OCI-LY1 (cell line): ENCODE measurements at regions not wholly inside any gene's neighbourhood (a gene's known extent, or its start where the extent isn't known, plus 50 kb on each side); places are given as distances from the start of the nearest gene placed in this dataset.
A peak's percentile ranks its signal among the peaks of the same experiment; 100 is the strongest.

Experiments used
- H2AFZ ChIP-seq: fragments of 200-600 bp; sonication (generic), shearing (Covaris generic); 2 replicates; pipeline ENCODE4 v1.6.0; 2014; ENCODE audit warnings: antibody characterized with exemption, mild to moderate bottlenecking, low read length
- H3F3A ChIP-seq: fragments of 200-600 bp; sonication (generic), shearing (Covaris generic); 2 replicates; pipeline ENCODE4 v1.6.0; 2014; ENCODE audit warnings: mild to moderate bottlenecking, antibody characterized with exemption, low read length, moderate library complexity; ENCODE audit not compliant: insufficient read depth
- H3K27ac ChIP-seq: fragments of 200-600 bp; sonication (generic); 2 replicates; pipeline ENCODE4 v1.5.1; 2014; ENCODE audit warnings: low read length, mixed run types, mild to moderate bottlenecking, low read depth; ENCODE audit not compliant: poor library complexity, severe bottlenecking
- H3K27me3 ChIP-seq: fragments of 200-600 bp; sonication (generic); 2 replicates; pipeline ENCODE4 v1.6.0; 2014; ENCODE audit warnings: antibody characterized with exemption, mild to moderate bottlenecking, low read length, moderate library complexity; ENCODE audit not compliant: insufficient read depth
- H3K36me3 ChIP-seq: fragments of 200-600 bp; sonication (generic); 2 replicates; pipeline ENCODE4 v1.6.1; 2014; ENCODE audit warnings: mild to moderate bottlenecking, antibody characterized with exemption, low read length, moderate library complexity, mixed read lengths; ENCODE audit not compliant: insufficient read depth
- H3K4me1 ChIP-seq: fragments of 200-600 bp; sonication (generic); 2 replicates; pipeline ENCODE4 v1.5.1; 2014; ENCODE audit warnings: mild to moderate bottlenecking, low read length, moderate library complexity; ENCODE audit not compliant: insufficient read depth, severe bottlenecking
- H3K4me2 ChIP-seq: fragments of 200-600 bp; sonication (generic), shearing (Covaris generic); 2 replicates; pipeline ENCODE4 v1.6.1; 2014; ENCODE audit warnings: low read length
- H3K4me3 ChIP-seq: fragments of 200-600 bp; sonication (generic); 2 replicates; pipeline ENCODE4 v1.5.1; 2014; ENCODE audit warnings: low read length, low read depth, mild to moderate bottlenecking, mixed read lengths; ENCODE audit not compliant: poor library complexity, severe bottlenecking
- H3K79me2 ChIP-seq: fragments of 200-600 bp; shearing (Covaris generic); 2 replicates; pipeline ENCODE4 v1.6.1; 2016; ENCODE audit warnings: mixed run types, low read length, mixed read lengths; ENCODE audit not compliant: insufficient read depth
- H3K9ac ChIP-seq: fragments of 200-600 bp; sonication (generic), shearing (Covaris generic); 2 replicates; pipeline ENCODE4 v1.6.1; 2014; ENCODE audit warnings: mild to moderate bottlenecking, low read length, mixed read lengths
- H3K9me2 ChIP-seq: fragments of 200-600 bp; sonication (generic), shearing (Covaris generic); 2 replicates; pipeline ENCODE4 v1.6.1; 2014; ENCODE audit warnings: low read depth, mild to moderate bottlenecking, low read length, mixed read lengths
- H3K9me3 ChIP-seq: fragments of 200-600 bp; shearing (Covaris generic); 2 replicates; pipeline ENCODE4 v1.6.1; 2014; ENCODE audit warnings: low read length, mixed read lengths
- H4K20me1 ChIP-seq: fragments of 200-600 bp; sonication (generic), shearing (Covaris generic); 2 replicates; pipeline ENCODE4 v1.6.0; 2016; ENCODE audit warnings: mild to moderate bottlenecking, low read length; ENCODE audit not compliant: insufficient read depth
- EZH2 ChIP-seq: fragments of 200-600 bp; sonication (generic), shearing (Covaris generic); IDR thresholded peaks from 2 replicates; pipeline ENCODE4 v1.8.0; 2017; ENCODE audit warnings: borderline replicate concordance, mixed run types, mild to moderate bottlenecking, antibody characterized with exemption, low read length, moderate library complexity, mixed read lengths
- TF ChIP-seq, protein P1 (sequence below): fragments of 200-600 bp; sonication (generic), shearing (Covaris generic); IDR thresholded peaks from 2 replicates; pipeline ENCODE4 v1.5.1; 2017; ENCODE audit warnings: mild to moderate bottlenecking, antibody characterized with exemption, low read length, moderate library complexity, mixed read lengths

DNA sequence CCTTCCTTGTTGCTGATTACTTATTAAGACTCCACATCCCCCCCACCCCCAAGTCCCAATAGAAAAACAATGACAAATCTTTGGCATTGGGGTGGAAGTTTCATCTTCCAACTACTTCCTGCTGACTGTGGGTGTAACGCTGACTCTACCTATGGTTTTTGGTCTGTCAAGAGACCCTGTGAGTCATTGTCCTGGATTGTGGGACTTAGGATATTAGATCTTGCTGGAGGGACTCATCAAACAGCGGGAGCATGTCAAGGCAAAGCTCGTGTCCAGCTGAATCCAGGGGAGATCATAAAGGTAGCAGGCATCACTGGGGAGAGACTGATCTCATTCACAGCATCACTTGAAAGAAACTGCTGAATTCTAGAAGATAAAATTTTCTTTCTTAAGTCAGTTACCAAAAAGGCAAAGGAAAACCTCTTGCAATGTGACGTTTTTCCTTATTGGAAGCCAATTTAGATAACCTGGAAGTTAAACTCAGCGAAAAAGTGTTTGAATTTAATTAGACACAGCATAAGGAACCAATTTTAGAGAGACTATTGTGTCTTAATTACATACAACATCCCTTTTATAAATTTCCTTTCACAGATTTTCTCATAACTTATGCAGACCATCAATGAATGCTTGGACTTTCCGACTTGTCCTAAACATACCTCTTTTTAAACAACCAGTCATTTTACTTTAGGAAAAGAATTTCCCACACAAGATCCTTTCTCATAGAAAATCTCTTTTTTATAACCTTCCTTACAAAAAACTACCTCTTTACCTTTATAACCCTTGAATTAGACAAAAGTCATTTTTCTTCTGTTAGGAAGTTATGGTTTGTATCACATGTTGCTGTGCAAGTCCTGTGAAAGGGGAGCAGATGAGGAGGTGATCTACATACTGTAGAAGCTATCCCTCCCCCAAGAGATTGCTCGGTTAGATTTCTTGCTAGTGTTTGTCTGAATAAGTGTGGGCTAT is 94.6 kb upstream of the SCAF11 start:
- H3K9ac ChIP-seq = no peak overlapping the region
- peaks cover 15% of the 10 kb centered on the region for H3K9me3 ChIP-seq
- no peak for TF ChIP-seq EZH2
- TF ChIP-seq, protein P1, sequence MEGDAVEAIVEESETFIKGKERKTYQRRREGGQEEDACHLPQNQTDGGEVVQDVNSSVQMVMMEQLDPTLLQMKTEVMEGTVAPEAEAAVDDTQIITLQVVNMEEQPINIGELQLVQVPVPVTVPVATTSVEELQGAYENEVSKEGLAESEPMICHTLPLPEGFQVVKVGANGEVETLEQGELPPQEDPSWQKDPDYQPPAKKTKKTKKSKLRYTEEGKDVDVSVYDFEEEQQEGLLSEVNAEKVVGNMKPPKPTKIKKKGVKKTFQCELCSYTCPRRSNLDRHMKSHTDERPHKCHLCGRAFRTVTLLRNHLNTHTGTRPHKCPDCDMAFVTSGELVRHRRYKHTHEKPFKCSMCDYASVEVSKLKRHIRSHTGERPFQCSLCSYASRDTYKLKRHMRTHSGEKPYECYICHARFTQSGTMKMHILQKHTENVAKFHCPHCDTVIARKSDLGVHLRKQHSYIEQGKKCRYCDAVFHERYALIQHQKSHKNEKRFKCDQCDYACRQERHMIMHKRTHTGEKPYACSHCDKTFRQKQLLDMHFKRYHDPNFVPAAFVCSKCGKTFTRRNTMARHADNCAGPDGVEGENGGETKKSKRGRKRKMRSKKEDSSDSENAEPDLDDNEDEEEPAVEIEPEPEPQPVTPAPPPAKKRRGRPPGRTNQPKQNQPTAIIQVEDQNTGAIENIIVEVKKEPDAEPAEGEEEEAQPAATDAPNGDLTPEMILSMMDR = no peak
- H3K36me3 ChIP-seq = no peaks in the 10 kb centered on the region
- no peaks in the 10 kb centered on the region for H3F3A ChIP-seq
- H3K4me1 ChIP-seq = peaks cover 5% of the 10 kb centered on the region
- no peak overlapping the region for H3K27ac ChIP-seq
- H3K9me2 ChIP-seq = no peaks in the 10 kb centered on the region
- no peaks in the 10 kb centered on the region for H3K79me2 ChIP-seq
- H3K27me3 ChIP-seq = no peaks in the 10 kb centered on the region
- no peaks in the 10 kb centered on the region for H4K20me1 ChIP-seq
- H2AFZ ChIP-seq = no peak overlapping the region
- H3K4me3 ChIP-seq = no peak overlapping the region
- no peak overlapping the region for H3K4me2 ChIP-seq

DNA sequence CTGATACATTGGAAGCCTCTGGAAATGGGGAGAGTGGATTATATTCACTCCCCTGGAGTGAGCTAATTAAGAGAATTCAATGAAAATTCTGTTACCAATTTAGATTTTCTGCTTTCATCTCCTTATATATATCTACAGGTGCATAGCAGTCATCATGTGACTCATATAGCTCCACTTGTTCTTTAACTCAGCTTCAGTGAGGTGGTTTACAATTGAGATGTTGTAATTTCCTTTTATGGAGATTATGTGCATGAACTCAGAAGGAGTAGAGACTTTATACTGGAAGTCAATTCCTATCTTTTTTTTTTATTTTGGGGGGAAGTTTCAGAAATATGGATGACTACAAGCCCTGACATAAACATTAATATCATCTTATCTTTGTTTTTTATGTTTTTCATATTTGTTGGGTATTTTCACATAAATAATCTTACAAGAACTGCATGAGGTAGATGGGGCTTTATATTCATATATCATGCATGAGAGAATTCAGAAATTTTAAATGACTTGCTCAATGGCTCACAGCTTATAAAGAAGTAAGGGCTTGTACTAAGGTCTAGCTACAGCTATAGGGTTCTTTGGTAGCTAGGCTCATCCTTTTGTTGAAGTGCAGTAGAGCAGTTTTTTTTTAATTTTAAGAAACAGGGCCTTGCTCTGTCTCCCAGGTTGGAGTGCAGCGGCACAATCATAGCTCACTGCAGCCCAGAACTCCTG is 92.3 kb upstream of the SCAF11 start:
- TF ChIP-seq, protein P1 = no peak
- no peak for TF ChIP-seq EZH2
- no peak overlapping the region for H3K9ac ChIP-seq
- H3K27me3 ChIP-seq = no peaks in the 10 kb centered on the region
- no peaks in the 10 kb centered on the region for H3K9me2 ChIP-seq
- no peak overlapping the region for H2AFZ ChIP-seq
- H3F3A ChIP-seq = no peaks in the 10 kb centered on the region
- H3K4me2 ChIP-seq = no peak overlapping the region
- no peak overlapping the region for H3K27ac ChIP-seq
- no peak overlapping the region for H3K4me3 ChIP-seq
- no peaks in the 10 kb centered on the region for H4K20me1 ChIP-seq
- H3K36me3 ChIP-seq = no peaks in the 10 kb centered on the region; the same call in 1 of the 2 replicates
- no peaks in the 10 kb centered on the region for H3K79me2 ChIP-seq
- no peaks in the 10 kb centered on the region for H3K4me1 ChIP-seq
- H3K9me3 ChIP-seq = peaks cover 26% of the 10 kb centered on the region

DNA sequence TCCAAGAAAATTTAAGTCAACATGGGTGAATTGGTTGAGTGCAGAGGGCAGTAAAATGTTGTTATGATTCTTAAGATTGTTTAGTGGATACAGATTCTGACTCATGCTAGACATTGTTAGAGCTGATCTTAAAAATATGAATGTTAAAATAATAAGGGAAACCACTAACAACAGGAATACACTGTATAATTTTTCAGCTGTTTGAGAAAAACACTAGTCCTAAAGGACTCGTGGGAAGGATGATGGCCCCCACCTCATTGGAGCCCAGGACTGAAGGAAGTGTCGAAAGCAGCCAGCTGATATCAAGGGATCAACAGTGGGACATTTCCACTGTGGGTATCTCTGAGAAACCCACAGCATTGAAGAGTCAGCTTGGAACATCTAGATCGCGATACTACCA is 82.9 kb upstream of the SCAF11 start:
- peaks cover 16% of the 10 kb centered on the region for H3K4me1 ChIP-seq
- no peaks in the 10 kb centered on the region for H3K9me2 ChIP-seq
- no peaks in the 10 kb centered on the region for H3K27me3 ChIP-seq
- H3K9me3 ChIP-seq = peaks cover 3% of the 10 kb centered on the region
- no peaks in the 10 kb centered on the region for H3F3A ChIP-seq
- H3K4me2 ChIP-seq = no peak overlapping the region
- H3K79me2 ChIP-seq = no peaks in the 10 kb centered on the region
- TF ChIP-seq EZH2 = no peak
- 0 out of 2 replicates have a peak overlapping the region, but pooled peaks have one; percentile 21 for H2AFZ ChIP-seq
- no peak overlapping the region for H3K9ac ChIP-seq
- no peak overlapping the region for H3K4me3 ChIP-seq
- H3K27ac ChIP-seq = no peak overlapping the region
- H3K36me3 ChIP-seq = no peaks in the 10 kb centered on the region; the same call in 1 of the 2 replicates
- H4K20me1 ChIP-seq = no peaks in the 10 kb centered on the region
